Mucosa of rectum (tissue), 2 donors: ENCODE measurements at regions not wholly inside any gene's neighbourhood (a gene's known extent, or its start where the extent isn't known, plus 50 kb on each side); places are given as distances from the start of the nearest gene placed in this dataset.
"Not testable (repeated sequence)": the region's sequence is repeated elsewhere in the genome, so short reads cannot be mapped to it uniquely, and the experiment has no call there.

Experiments used
- H3K27ac ChIP-seq, 2 donors: one replicate each; pipeline ENCODE4 v1.7.0; 2013; ENCODE audit warnings: inconsistent platforms in 2 of 2, low read depth in 2 of 2, low read length in 2 of 2
- H3K27me3 ChIP-seq, 2 donors: one replicate each; pipeline ENCODE4 v1.7.0; 2013; ENCODE audit warnings: low read length in 2 of 2; ENCODE audit not compliant: control insufficient read depth in 2 of 2, insufficient read depth in 2 of 2
- H3K36me3 ChIP-seq, 2 donors: one replicate each; pipeline ENCODE4 v1.7.0; 2013; ENCODE audit warnings: low read length in 2 of 2; ENCODE audit not compliant: control insufficient read depth in 2 of 2, insufficient read depth in 2 of 2
- H3K4me1 ChIP-seq, 2 donors: one replicate each; pipeline ENCODE4 v1.7.0; 2013; ENCODE audit warnings: low read length in 2 of 2, mild to moderate bottlenecking in 1 of 2; ENCODE audit not compliant: control insufficient read depth in 2 of 2, insufficient read depth in 2 of 2
- H3K4me3 ChIP-seq, 2 donors: one replicate each; pipeline ENCODE4 v1.7.0; 2013; ENCODE audit warnings: low read length in 2 of 2
- H3K9ac ChIP-seq, 2 donors: one replicate each; pipeline ENCODE4 v1.7.0; 2013; ENCODE audit warnings: low read length in 2 of 2, low read depth in 1 of 2, mild to moderate bottlenecking in 1 of 2
- H3K9me3 ChIP-seq, 2 donors: one replicate each; pipeline ENCODE4 v1.7.0; 2013; ENCODE audit warnings: low read length in 2 of 2; ENCODE audit not compliant: control insufficient read depth in 2 of 2
- donor health status: healthy.
- donor health status: Normal muscosa, but diverticular disease.

- no peaks in the 10 kb centered on the region for H3K27me3 ChIP-seq
- no peak overlapping the region for H3K27ac ChIP-seq
- H3K4me3 ChIP-seq = no peak overlapping the region
- no peaks in the 10 kb centered on the region for H3K36me3 ChIP-seq
- H3K9me3 ChIP-seq = no peaks in the 10 kb centered on the region
- H3K9ac ChIP-seq = no peak overlapping the region
- H3K4me1 ChIP-seq = no peaks in the 10 kb centered on the region
Observed at GRCh38 chr17:55900188-55900587, 149.3 kb downstream of the PCTP start.

GRCh38 chr17:55903028-55903690, 152.3 kb downstream of the PCTP start:
- no peaks in the 10 kb centered on the region for H3K4me1 ChIP-seq
- no peak overlapping the region for H3K27ac ChIP-seq

GRCh38 chr17:55909776-55910175, 158.9 kb downstream of the PCTP start:
- Histone ChIP-seq H3K4me1 (no peaks in the 10 kb centered on the region), H3K4me3 (no peak overlapping the region), H3K27ac (no peak overlapping the region), H3K9me3 (no peaks in the 10 kb centered on the region), H3K9ac (no peak overlapping the region), H3K27me3 (no peaks in the 10 kb centered on the region), H3K36me3 (no peaks in the 10 kb centered on the region)

More at GRCh38 chr17:55903028-55903690, 152.3 kb downstream of the PCTP start:
- no peak overlapping the region for H3K9ac ChIP-seq
- no peaks in the 10 kb centered on the region for H3K36me3 ChIP-seq
- no peaks in the 10 kb centered on the region for H3K9me3 ChIP-seq
- H3K4me3 ChIP-seq = no peak overlapping the region
- H3K27me3 ChIP-seq = no peaks in the 10 kb centered on the region

- no peak overlapping the region for H3K27ac ChIP-seq
- H3K4me1 ChIP-seq = no peaks in the 10 kb centered on the region
- no peak overlapping the region for H3K9ac ChIP-seq
- H3K4me3 ChIP-seq = no peak overlapping the region
- H3K9me3 ChIP-seq = no peaks in the 10 kb centered on the region
- H3K36me3 ChIP-seq = no peaks in the 10 kb centered on the region
- no peaks in the 10 kb centered on the region for H3K27me3 ChIP-seq
Observed at GRCh38 chr17:55911186-55911585, 160.3 kb downstream of the PCTP start.

GRCh38 chr17:55925440-55925839, 174.6 kb downstream of the PCTP start:
- no peaks in the 10 kb centered on the region for H3K4me1 ChIP-seq
- H3K9me3 ChIP-seq = no peaks in the 10 kb centered on the region
- H3K27ac ChIP-seq = no peak overlapping the region
- no peaks in the 10 kb centered on the region for H3K36me3 ChIP-seq
- no peak overlapping the region for H3K9ac ChIP-seq
- H3K27me3 ChIP-seq = no peaks in the 10 kb centered on the region
- no peak overlapping the region for H3K4me3 ChIP-seq

- no peaks in the 10 kb centered on the region for H3K27me3 ChIP-seq
- no peaks in the 10 kb centered on the region for H3K9me3 ChIP-seq
- no peak overlapping the region for H3K9ac ChIP-seq
- H3K36me3 ChIP-seq = no peaks in the 10 kb centered on the region
- no peaks in the 10 kb centered on the region for H3K4me1 ChIP-seq
- H3K27ac ChIP-seq = no peak overlapping the region
- no peak overlapping the region for H3K4me3 ChIP-seq
Observed at GRCh38 chr17:55926276-55926990, 175.6 kb downstream of the PCTP start.

- Histone ChIP-seq H3K4me1 (no peaks in the 10 kb centered on the region), H3K27ac (no peak overlapping the region), H3K9ac (no peak overlapping the region), H3K4me3 (no peak overlapping the region), H3K9me3 (no peaks in the 10 kb centered on the region), H3K36me3 (no peaks in the 10 kb centered on the region), H3K27me3 (no peaks in the 10 kb centered on the region)
Observed at GRCh38 chr17:55930291-55930809, 179.5 kb downstream of the PCTP start.

- H3K9ac ChIP-seq = no peak overlapping the region
- no peaks in the 10 kb centered on the region for H3K36me3 ChIP-seq
- H3K9me3 ChIP-seq = no peaks in the 10 kb centered on the region
- no peak overlapping the region for H3K4me3 ChIP-seq
- no peaks in the 10 kb centered on the region for H3K27me3 ChIP-seq
- no peaks in the 10 kb centered on the region for H3K4me1 ChIP-seq
- H3K27ac ChIP-seq = no peak overlapping the region
Observed at GRCh38 chr17:55931446-55931845, 180.6 kb downstream of the PCTP start.

GRCh38 chr17:55932973-55933372, 182.1 kb downstream of the PCTP start:
- no peaks in the 10 kb centered on the region for H3K36me3 ChIP-seq
- no peak overlapping the region for H3K9ac ChIP-seq
- no peaks in the 10 kb centered on the region for H3K9me3 ChIP-seq

GRCh38 chr17:55939181-55939810, 188.4 kb downstream of the PCTP start:
- not testable (repeated sequence) for H3K9me3 ChIP-seq, H3K4me1 ChIP-seq, H3K27me3 ChIP-seq, H3K9ac ChIP-seq, H3K4me3 ChIP-seq, H3K36me3 ChIP-seq, H3K27ac ChIP-seq

More at GRCh38 chr17:55932973-55933372, 182.1 kb downstream of the PCTP start:
- Histone ChIP-seq H3K27me3 (no peaks in the 10 kb centered on the region), H3K27ac (no peak overlapping the region), H3K4me1 (no peaks in the 10 kb centered on the region), H3K4me3 (no peak overlapping the region)
